ENCODE measurements at regions not wholly inside any gene's neighbourhood (a gene's known extent, or its start where the extent isn't known, plus 50 kb on each side); places are given as distances from the start of the nearest gene placed in this dataset.

- H3K36me3 ChIP-seq (ENCODE audit: control insufficient read depth in 2 of 2, insufficient read depth in 2 of 2, low read length in 1 of 2) = no peaks in the 10 kb centered on the region
- H3K27me3 ChIP-seq (replicated peaks in 1 of 2; ENCODE audit: control insufficient read depth in 2 of 2, insufficient read depth in 2 of 2, low read length in 1 of 2) = no peaks in the 10 kb centered on the region; a peak in 2 of 4 replicates
- FAIRE-seq (no peak), ATAC-seq (no peak), DNase-seq (ENCODE audit: low read depth, low spot score) (no peak)
- POLR2A ChIA-PET = no interaction called here
- intact Hi-C loops (cut with micrococcal nuclease; ENCODE audit: unreplicated experiment) = no loop called here
- H2AFZ ChIP-seq (ENCODE audit: control insufficient read depth, low read depth, low read length) = no peak overlapping the region
- H3K9ac ChIP-seq (ENCODE audit: control insufficient read depth, insufficient read depth, low read length) = no peak overlapping the region
- H3K4me2 ChIP-seq (ENCODE audit: control insufficient read depth, insufficient read depth) = no peak overlapping the region
- SMC1A ChIA-PET (ENCODE audit: uncharacterized antibody, unreplicated experiment) = interaction anchor here (1.2 to 1.5 kb wide), 4 partner anchors 8 to 409 kb away, joined by 3 read pairs; no protein-coding TSS in a partner anchor
- BruUV-seq (replicated peaks) = no TSS peak
- no peak overlapping the region for H3K27ac ChIP-seq (ENCODE audit: control insufficient read depth, insufficient read depth)
- RAD21 ChIA-PET (ENCODE audit: unreplicated experiment) = no interaction called here
- 54% methylated on average over 10 of the region's 10 CpGs for WGBS (ENCODE audit: insufficient coverage, insufficient replicate concordance, low lambda C conversion rate, missing lambda C conversion rate)
- H3K4me3 ChIP-seq = no peak overlapping the region
- no peaks in the 10 kb centered on the region for H3K79me2 ChIP-seq (ENCODE audit: control insufficient read depth, insufficient read depth, low read length)
- no peaks in the 10 kb centered on the region for H4K20me1 ChIP-seq (ENCODE audit: control insufficient read depth, insufficient read depth)
- CTCF ChIA-PET = interaction anchor here (1.2 to 1.9 kb wide), 3 partner anchors 20 to 876 kb away, joined by 3 to 5 read pairs (median 4); no protein-coding TSS in a partner anchor
- TF ChIP-seq IKZF1 (conservative IDR thresholded peaks at IDR 0.05) = no peak
- no peak for TF ChIP-seq ZBTB4 (CRISPR knock-in tag; IDR thresholded peaks at IDR 0.05)
- TF ChIP-seq NR2C1 (IDR thresholded peaks at IDR 0.05) = no peak
- no peak for TF ChIP-seq RELA (IDR thresholded peaks at IDR 0.05; ENCODE audit: borderline replicate concordance, partially characterized antibody)
- TF ChIP-seq SREBF2 (IDR thresholded peaks at IDR 0.05; ENCODE audit: low read length) = no peak
- TF ChIP-seq GABPA (IDR thresholded peaks at IDR 0.05; ENCODE audit: low read depth) = no peak
- no peak for TF ChIP-seq MTA2 (IDR thresholded peaks at IDR 0.05; ENCODE audit: low read depth)
- no peak for TF ChIP-seq SMARCA5 (IDR thresholded peaks at IDR 0.05)
- TF ChIP-seq YY1 (IDR thresholded peaks at IDR 0.05; ENCODE audit: low read depth, low read length) = no peak
- TF ChIP-seq NR2F1 (conservative IDR thresholded peaks at IDR 0.05) = no peak
- no peak for TF ChIP-seq HCFC1 (IDR thresholded peaks at IDR 0.05; ENCODE audit: low read length)
- no peak for TF ChIP-seq TCF3 (IDR thresholded peaks at IDR 0.05; ENCODE audit: borderline replicate concordance, insufficient read depth, low read depth, low read length)
- TF ChIP-seq FOXM1 (IDR thresholded peaks at IDR 0.05; ENCODE audit: low read depth, low read length) = no peak
- H3K4me1 ChIP-seq (ENCODE audit: control insufficient read depth, insufficient read depth, low read length) = no peaks in the 10 kb centered on the region
- in situ Hi-C loops (cut with MboI) = no loop called here
- no peaks in the 10 kb centered on the region for H3K9me3 ChIP-seq (replicated peaks; ENCODE audit: control insufficient read depth, insufficient read depth, low read length)
These were observed 190.0 kb upstream of the GPR12 start for GRCh38 chr13:26950546-26950945.

Measured in GM12878 (cell line).